MG63 (cell line): ENCODE measurements at regions not wholly inside any gene's neighbourhood (a gene's known extent, or its start where the extent isn't known, plus 50 kb on each side); places are given as distances from the start of the nearest gene placed in this dataset.
"Not testable (repeated sequence)": the region's sequence is repeated elsewhere in the genome, so short reads cannot be mapped to it uniquely, and the experiment has no call there.

ENCODE experiments used
- DNase-seq: peaks from one replicate; pipeline ENCODE4 v3.0.0-alpha.2; 2020
- H3K27me3 ChIP-seq: fragments of 250-450 bp; sonication (Bioruptor Pico); 2 replicates; pipeline ENCODE4 v1.5.1; 2020; ENCODE audit warnings: mild to moderate bottlenecking, moderate library complexity
- H3K36me3 ChIP-seq: fragments of 250-450 bp; sonication (Bioruptor Pico); 2 replicates; pipeline ENCODE4 v1.5.1; 2020; ENCODE audit warnings: mild to moderate bottlenecking, moderate library complexity
- H3K4me3 ChIP-seq: fragments of 250-450 bp; sonication (Bioruptor Pico); 2 replicates; pipeline ENCODE4 v1.5.1; 2020; ENCODE audit warnings: mild to moderate bottlenecking, moderate library complexity
- H3K9me3 ChIP-seq: fragments of 250-450 bp; sonication (Bioruptor Pico); 2 replicates; pipeline ENCODE4 v1.5.1; 2020; ENCODE audit warnings: mild to moderate bottlenecking, moderate library complexity

GRCh38 chr12:62166525-62166924 is 93.7 kb upstream of the USP15 start:
- DNase-seq, result no peak
- Histone ChIP-seq H3K36me3 (no peaks in the 10 kb centered on the region), H3K4me3 (no peak overlapping the region), H3K9me3 (no peaks in the 10 kb centered on the region), H3K27me3 (no peaks in the 10 kb centered on the region)

- Histone ChIP-seq H3K27me3 (no peaks in the 10 kb centered on the region), H3K4me3 (no peak overlapping the region), H3K36me3 (no peaks in the 10 kb centered on the region), H3K9me3 (no peaks in the 10 kb centered on the region)
- DNase-seq, result no peak
Measured at GRCh38 chr12:62168411-62168810, 91.8 kb upstream of the USP15 start.

GRCh38 chr12:62170241-62170640 is 90.0 kb upstream of the USP15 start:
- H3K27me3 ChIP-seq, result no peaks in the 10 kb centered on the region
- no peaks in the 10 kb centered on the region for H3K36me3 ChIP-seq
- no peaks in the 10 kb centered on the region for H3K9me3 ChIP-seq
- no peak for DNase-seq
- H3K4me3 ChIP-seq, result no peak overlapping the region

DNA sequence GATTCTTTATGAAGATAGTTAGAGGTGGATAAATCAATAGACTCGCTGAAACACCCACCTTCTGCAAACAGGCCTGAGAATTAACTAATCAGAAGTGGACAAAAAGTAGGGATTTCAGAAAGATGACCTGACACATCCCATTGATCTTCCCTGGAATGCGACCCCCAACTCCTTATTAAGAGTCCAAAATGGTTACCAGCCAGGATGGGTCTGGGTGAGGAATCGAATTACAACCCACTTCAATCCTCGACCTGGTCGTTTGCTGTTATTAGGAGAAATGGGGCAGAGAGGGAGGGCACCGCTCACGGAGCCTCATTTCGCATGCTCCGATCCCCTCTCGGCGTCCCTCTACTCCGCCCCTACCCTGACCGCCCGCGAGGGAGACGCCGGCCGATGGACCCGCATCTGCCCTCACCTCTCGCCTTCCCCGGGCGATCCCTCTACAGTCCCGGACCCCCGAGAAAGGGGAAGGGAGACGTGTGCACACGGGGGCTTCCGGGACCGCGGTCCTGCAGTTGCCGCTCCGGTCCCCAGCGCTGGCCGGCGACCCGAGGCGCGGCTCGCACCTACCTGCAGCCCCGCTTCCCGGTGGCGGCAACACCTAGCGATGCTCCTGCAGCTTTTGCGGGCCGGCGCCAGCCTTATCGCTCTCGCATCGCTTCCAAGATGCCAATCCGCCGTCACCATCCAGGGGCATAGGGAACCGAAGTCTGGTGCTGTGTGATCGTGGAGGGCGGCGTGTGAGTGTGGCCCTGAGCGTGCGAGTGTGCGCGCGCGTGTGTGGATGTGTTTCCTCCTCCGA is 69.3 kb upstream of the USP15 start:
- H3K27me3 ChIP-seq, result peaks cover 29% of the 10 kb centered on the region
- no peak overlapping the region for H3K4me3 ChIP-seq
- H3K36me3 ChIP-seq, result no peaks in the 10 kb centered on the region
- DNase-seq, result no peak
- H3K9me3 ChIP-seq, result no peaks in the 10 kb centered on the region

DNA sequence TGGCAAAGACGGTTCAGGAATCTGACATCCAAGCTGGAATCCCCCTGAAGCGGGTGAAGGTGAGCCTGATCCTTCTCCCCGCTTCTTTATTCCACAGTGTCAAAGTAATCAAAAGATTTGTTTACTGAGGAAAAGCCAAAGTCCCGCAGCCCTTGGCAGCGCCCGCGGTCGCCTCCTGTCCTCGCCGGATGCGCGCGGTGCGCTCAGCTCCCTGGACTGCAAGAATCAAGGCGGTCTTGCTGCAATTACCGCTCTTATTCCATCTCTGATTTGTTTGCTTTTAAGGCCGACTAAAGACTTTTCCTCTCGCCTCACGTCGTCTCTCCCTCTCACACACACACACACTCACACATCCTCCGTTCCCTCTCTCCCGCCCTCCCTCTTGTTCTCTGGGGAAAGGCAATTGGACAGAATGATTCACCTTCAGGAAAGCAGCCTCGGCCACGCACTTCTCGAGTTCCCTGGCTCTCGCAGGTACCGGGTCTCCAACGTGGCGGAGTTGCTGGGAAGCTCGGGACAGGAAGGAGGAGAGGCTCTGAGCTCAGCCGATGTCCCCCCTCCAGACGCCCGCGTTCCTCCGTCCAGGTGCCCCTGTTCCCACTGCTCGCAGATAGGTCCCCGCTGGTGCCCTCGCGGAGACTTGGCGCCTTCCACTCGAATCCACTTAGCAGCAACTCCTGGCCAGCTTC is 68.6 kb upstream of the USP15 start:
- peaks cover 29% of the 10 kb centered on the region for H3K27me3 ChIP-seq
- H3K36me3 ChIP-seq, result no peaks in the 10 kb centered on the region
- no peaks in the 10 kb centered on the region for H3K9me3 ChIP-seq
- no peak for DNase-seq
- no peak overlapping the region for H3K4me3 ChIP-seq

DNA sequence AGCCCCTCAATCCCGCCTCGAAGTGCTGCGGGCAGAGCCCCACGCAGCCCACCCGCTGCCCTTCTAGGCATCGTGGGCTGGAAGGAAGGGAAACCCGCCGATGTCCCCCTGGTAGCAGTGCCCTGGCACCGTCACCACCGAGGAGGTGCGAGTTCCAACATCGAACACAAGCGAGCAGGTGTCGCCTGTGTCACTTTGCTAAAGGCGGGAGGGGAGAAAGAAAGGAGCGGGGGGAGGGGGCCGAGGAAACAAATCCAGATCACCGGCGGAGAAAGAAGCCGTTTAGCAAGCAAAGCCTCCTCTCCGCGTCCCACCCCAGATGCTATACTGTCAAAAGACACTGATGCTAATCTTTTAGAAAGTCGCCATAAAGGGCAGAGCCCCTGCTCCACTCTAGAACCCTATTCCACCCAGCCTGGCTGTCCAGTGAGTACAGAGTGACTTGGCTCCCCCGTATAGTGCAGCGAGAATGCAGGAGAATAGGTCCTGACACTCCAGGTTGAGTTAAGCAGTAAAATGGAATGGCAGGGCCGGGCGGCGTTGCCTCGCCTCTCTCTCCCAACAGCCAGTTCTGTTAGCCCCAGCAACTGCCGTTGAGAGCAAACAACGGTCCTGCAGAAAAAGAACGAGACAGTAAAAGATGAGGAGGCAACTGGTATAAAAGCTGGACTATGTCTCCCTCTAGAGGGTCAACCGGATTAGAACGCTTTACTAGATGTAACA is 67.9 kb upstream of the USP15 start:
- H3K4me3 ChIP-seq, result no peak overlapping the region
- peak; percentile 50 for DNase-seq
- no peaks in the 10 kb centered on the region for H3K36me3 ChIP-seq
- peaks cover 25% of the 10 kb centered on the region for H3K27me3 ChIP-seq
- H3K9me3 ChIP-seq, result no peaks in the 10 kb centered on the region

DNA sequence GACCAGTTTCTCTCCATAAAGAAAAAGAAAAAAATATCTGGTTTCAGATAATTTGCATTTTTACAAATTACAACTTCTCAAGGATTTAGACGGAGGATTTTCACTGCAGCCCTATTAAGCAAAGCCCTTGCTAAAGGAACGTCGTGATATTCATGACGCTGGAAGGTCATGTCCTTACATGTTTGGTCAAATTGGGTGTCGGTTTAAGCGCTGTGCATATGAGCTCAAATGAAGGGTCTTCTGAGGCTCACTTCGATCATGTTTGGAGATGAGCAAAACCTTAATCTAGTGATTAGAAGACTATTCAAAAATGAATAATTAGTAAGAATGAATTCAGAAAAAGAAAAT is 67.3 kb upstream of the USP15 start:
- Histone ChIP-seq H3K36me3 (no peaks in the 10 kb centered on the region), H3K9me3 (no peaks in the 10 kb centered on the region), H3K27me3 (peaks cover 25% of the 10 kb centered on the region), H3K4me3 (no peak overlapping the region)
- DNase-seq, result no peak

- Histone ChIP-seq H3K36me3 (no peaks in the 10 kb centered on the region), H3K9me3 (no peaks in the 10 kb centered on the region), H3K4me3 (no peak overlapping the region), H3K27me3 (peaks cover 25% of the 10 kb centered on the region)
- DNase-seq, result no peak
Measured at GRCh38 chr12:62194031-62194430, 66.2 kb upstream of the USP15 start.

GRCh38 chr12:62194616-62195015 is 65.6 kb upstream of the USP15 start:
- no peak for DNase-seq
- H3K36me3 ChIP-seq, result no peaks in the 10 kb centered on the region
- no peak overlapping the region for H3K4me3 ChIP-seq

DNA sequence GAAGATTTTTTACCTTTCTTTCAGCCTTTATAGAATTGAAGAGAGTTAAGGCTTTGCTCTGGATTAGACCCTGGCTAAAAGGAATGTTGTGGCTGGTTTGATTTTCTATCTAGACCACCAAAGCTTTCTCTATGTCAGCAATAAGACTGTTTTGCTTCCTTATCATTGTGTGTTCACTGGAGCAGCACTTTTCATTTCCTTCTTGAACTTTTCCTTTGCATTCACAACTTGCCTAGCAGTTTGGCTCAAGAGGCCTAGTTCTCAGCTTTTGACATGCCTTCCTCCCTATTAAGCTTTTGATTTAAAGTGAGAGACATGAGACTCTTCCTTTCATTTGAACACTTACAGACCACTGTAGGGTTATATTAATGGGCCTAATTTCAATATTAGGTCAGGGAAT is 64.1 kb upstream of the USP15 start:
- Histone ChIP-seq H3K36me3 (no peaks in the 10 kb centered on the region), H3K4me3 (no peak overlapping the region), H3K9me3 (no peaks in the 10 kb centered on the region; the same call in 1 of the 2 replicates), H3K27me3 (peaks cover 13% of the 10 kb centered on the region)
- DNase-seq, result no peak

More at GRCh38 chr12:62194616-62195015, 65.6 kb upstream of the USP15 start:
- Histone ChIP-seq H3K9me3 (no peaks in the 10 kb centered on the region), H3K27me3 (peaks cover 20% of the 10 kb centered on the region)

DNA sequence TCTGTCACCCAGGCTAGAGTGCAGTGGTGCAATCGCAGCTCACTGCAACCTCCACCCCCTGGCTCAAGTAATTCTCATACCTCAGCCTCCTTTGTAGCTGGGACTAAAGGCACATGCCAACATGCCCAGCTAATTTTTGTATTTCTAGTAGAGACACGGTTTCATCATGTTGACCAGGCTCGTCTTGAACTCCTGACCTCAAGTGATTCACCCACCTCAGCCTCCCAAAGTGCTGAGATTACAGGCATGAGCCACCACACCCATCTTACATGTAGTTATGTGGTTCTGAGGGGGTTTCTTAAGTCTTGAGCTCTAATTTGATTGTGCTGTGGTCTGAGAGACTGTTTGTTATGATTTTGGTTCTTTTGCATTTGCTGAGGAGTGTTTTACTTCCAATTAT is 57.3 kb upstream of the USP15 start:
- DNase-seq, H3K27me3 ChIP-seq, H3K4me3 ChIP-seq, H3K36me3 ChIP-seq, H3K9me3 ChIP-seq: not testable (repeated sequence)

DNA sequence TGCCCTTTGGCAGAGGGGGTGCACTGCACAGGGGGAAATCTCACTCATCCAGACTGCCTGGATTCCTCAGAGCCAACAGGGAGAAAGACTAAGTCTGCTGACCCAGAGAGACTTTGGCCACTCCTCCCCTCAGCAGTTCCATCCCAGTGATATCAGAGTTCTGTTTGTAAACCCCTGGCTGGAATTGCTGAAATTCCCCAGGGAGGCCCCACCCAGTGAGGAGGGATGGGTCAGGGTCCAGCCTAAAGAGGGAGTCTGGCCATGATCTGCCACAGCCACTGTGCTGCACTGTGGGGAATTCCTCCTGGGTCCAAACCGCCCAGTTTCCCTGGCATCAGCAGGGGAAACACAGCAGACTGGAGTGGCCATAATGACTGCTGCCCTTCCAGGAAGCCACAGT is 54.9 kb upstream of the USP15 start:
- no peak for DNase-seq
- Histone ChIP-seq H3K36me3 (no peaks in the 10 kb centered on the region), H3K27me3 (no peaks in the 10 kb centered on the region), H3K9me3 (peaks cover 2% of the 10 kb centered on the region), H3K4me3 (no peak overlapping the region)

DNA sequence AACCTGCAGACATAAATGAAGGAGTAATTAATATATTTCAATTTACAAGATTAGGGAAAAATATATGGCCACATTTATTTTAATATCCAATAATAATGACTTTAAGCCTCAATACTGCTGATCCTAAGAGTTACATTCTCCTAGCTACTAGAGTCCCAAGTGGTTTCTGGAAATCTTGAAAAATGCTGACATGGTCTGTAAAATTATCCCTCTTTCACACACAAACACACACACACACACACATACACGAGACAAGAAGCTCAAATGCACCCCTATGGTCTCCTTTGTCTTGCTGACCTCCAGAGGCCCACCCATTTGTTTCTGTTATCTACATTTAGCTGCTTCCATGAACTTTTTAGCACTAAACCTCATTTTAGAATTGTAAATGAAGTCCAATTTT is 53.0 kb upstream of the USP15 start:
- Histone ChIP-seq H3K36me3 (no peaks in the 10 kb centered on the region), H3K9me3 (peaks cover 2% of the 10 kb centered on the region; the same call in 1 of the 2 replicates), H3K4me3 (no peak overlapping the region), H3K27me3 (no peaks in the 10 kb centered on the region)
- no peak for DNase-seq
